ENCODE measurements at regions not wholly inside any gene's neighbourhood (a gene's known extent, or its start where the extent isn't known, plus 50 kb on each side); places are given as distances from the start of the nearest gene placed in this dataset.
"Not testable (repeated sequence)": the region's sequence is repeated elsewhere in the genome, so short reads cannot be mapped to it uniquely, and the experiment has no call there.

DNA sequence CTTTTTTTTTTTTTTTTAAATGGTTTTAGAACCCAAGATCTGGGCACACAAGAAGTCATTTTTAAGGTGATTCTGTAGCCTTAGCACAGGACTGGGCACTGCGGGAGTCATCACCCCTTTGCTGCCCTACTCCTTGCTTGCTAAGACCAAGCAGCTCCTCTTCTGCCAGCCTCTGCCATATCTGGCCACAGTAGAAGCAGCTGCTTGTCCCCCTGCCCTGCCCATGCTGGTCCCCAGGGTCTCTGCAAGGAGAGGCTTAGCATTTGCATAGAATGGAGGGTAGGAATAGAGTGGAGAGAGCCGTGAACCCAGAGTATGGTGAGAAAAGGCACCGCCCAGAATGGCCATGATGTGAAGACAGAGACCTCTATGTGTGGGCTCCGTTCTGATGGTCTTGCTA is 109.3 kb downstream of the ADRA2C start:
- no peak for TF ChIP-seq YY1 (IDR thresholded peaks at IDR 0.05; ENCODE audit: insufficient read depth, insufficient read length)
- no peak for TF ChIP-seq SUZ12 (IDR thresholded peaks at IDR 0.05; ENCODE audit: extremely low read depth, insufficient read depth, insufficient read length)
- TF ChIP-seq ZNF274 (IDR thresholded peaks at IDR 0.05; ENCODE audit: low read depth, low read length): no peak
- DNase-seq (ENCODE audit: low read depth, low spot score): no peak
- Histone ChIP-seq H3K9me3 (ENCODE audit: insufficient read depth, low read length) (peaks cover 29% of the 10 kb centered on the region; the same call in 1 of the 2 replicates), H3K27me3 (ENCODE audit: insufficient read depth, insufficient read length) (peaks cover 53% of the 10 kb centered on the region), H3K4me1 (ENCODE audit: insufficient read depth, insufficient read length) (peaks cover 23% of the 10 kb centered on the region), H3K36me3 (ENCODE audit: insufficient read depth, insufficient read length, low read length) (no peaks in the 10 kb centered on the region), H3K9ac (ENCODE audit: insufficient read length, low read depth) (no peak overlapping the region), H3K4me3 (ENCODE audit: insufficient read length, low read depth) (no peak overlapping the region)

- H3K9me3 ChIP-seq (ENCODE audit: insufficient read depth, low read length): peaks cover 29% of the 10 kb centered on the region; the same call in 1 of the 2 replicates
- H3K4me3 ChIP-seq (ENCODE audit: insufficient read length, low read depth); H3K9ac ChIP-seq (ENCODE audit: insufficient read length, low read depth); H3K36me3 ChIP-seq (ENCODE audit: insufficient read depth, insufficient read length, low read length); DNase-seq (ENCODE audit: low read depth, low spot score): not testable (repeated sequence)
- peaks cover 45% of the 10 kb centered on the region for H3K27me3 ChIP-seq (ENCODE audit: insufficient read depth, insufficient read length)
- H3K4me1 ChIP-seq (ENCODE audit: insufficient read depth, insufficient read length): peaks cover 20% of the 10 kb centered on the region
Observed at GRCh38 chr4:3876057-3876845, 110.1 kb downstream of the ADRA2C start.

GRCh38 chr4:3877236-3877635 is 111.1 kb downstream of the ADRA2C start:
- TF ChIP-seq SUZ12 (IDR thresholded peaks at IDR 0.05; ENCODE audit: extremely low read depth, insufficient read depth, insufficient read length): no peak
- no peak for TF ChIP-seq ZNF274 (IDR thresholded peaks at IDR 0.05; ENCODE audit: low read depth, low read length)
- no peak for TF ChIP-seq YY1 (IDR thresholded peaks at IDR 0.05; ENCODE audit: insufficient read depth, insufficient read length)
- H3K27me3 ChIP-seq (ENCODE audit: insufficient read depth, insufficient read length): peaks cover 36% of the 10 kb centered on the region
- peaks cover 15% of the 10 kb centered on the region for H3K4me1 ChIP-seq (ENCODE audit: insufficient read depth, insufficient read length)
- no peaks in the 10 kb centered on the region for H3K36me3 ChIP-seq (ENCODE audit: insufficient read depth, insufficient read length, low read length)
- peaks cover 29% of the 10 kb centered on the region; the same call in 1 of the 2 replicates for H3K9me3 ChIP-seq (ENCODE audit: insufficient read depth, low read length)
- DNase-seq (ENCODE audit: low read depth, low spot score): no peak
- H3K4me3 ChIP-seq (ENCODE audit: insufficient read length, low read depth): no peak overlapping the region
- H3K9ac ChIP-seq (ENCODE audit: insufficient read length, low read depth): no peak overlapping the region

GRCh38 chr4:3877868-3878267 is 111.7 kb downstream of the ADRA2C start:
- H3K9me3 ChIP-seq (ENCODE audit: insufficient read depth, low read length): peaks cover 29% of the 10 kb centered on the region; the same call in 1 of the 2 replicates
- H3K36me3 ChIP-seq (ENCODE audit: insufficient read depth, insufficient read length, low read length): no peaks in the 10 kb centered on the region
- DNase-seq (ENCODE audit: low read depth, low spot score): no peak
- H3K4me1 ChIP-seq (ENCODE audit: insufficient read depth, insufficient read length): peaks cover 11% of the 10 kb centered on the region
- no peak overlapping the region for H3K4me3 ChIP-seq (ENCODE audit: insufficient read length, low read depth)
- H3K9ac ChIP-seq (ENCODE audit: insufficient read length, low read depth): no peak overlapping the region
- peaks cover 30% of the 10 kb centered on the region for H3K27me3 ChIP-seq (ENCODE audit: insufficient read depth, insufficient read length)
- no peak for TF ChIP-seq ZNF274 (IDR thresholded peaks at IDR 0.05; ENCODE audit: low read depth, low read length)
- TF ChIP-seq YY1 (IDR thresholded peaks at IDR 0.05; ENCODE audit: insufficient read depth, insufficient read length): no peak
- TF ChIP-seq SUZ12 (IDR thresholded peaks at IDR 0.05; ENCODE audit: extremely low read depth, insufficient read depth, insufficient read length): no peak

GRCh38 chr4:3878678-3879077 is 112.5 kb downstream of the ADRA2C start:
- TF ChIP-seq YY1 (IDR thresholded peaks at IDR 0.05; ENCODE audit: insufficient read depth, insufficient read length) (no peak), SUZ12 (IDR thresholded peaks at IDR 0.05; ENCODE audit: extremely low read depth, insufficient read depth, insufficient read length) (no peak), ZNF274 (IDR thresholded peaks at IDR 0.05; ENCODE audit: low read depth, low read length) (no peak)
- H3K27me3 ChIP-seq (ENCODE audit: insufficient read depth, insufficient read length): peaks cover 23% of the 10 kb centered on the region
- H3K36me3 ChIP-seq (ENCODE audit: insufficient read depth, insufficient read length, low read length): no peaks in the 10 kb centered on the region
- H3K4me1 ChIP-seq (ENCODE audit: insufficient read depth, insufficient read length): peaks cover 6% of the 10 kb centered on the region
- DNase-seq (ENCODE audit: low read depth, low spot score): no peak
- H3K4me3 ChIP-seq (ENCODE audit: insufficient read length, low read depth): no peak overlapping the region
- peaks cover 29% of the 10 kb centered on the region; the same call in 1 of the 2 replicates for H3K9me3 ChIP-seq (ENCODE audit: insufficient read depth, low read length)
- H3K9ac ChIP-seq (ENCODE audit: insufficient read length, low read depth): no peak overlapping the region

- Histone ChIP-seq H3K4me1 (ENCODE audit: insufficient read depth, insufficient read length) (peaks cover 6% of the 10 kb centered on the region), H3K9me3 (ENCODE audit: insufficient read depth, low read length) (peaks cover 29% of the 10 kb centered on the region; the same call in 1 of the 2 replicates), H3K36me3 (ENCODE audit: insufficient read depth, insufficient read length, low read length) (no peaks in the 10 kb centered on the region), H3K9ac (ENCODE audit: insufficient read length, low read depth) (peak overlapping the region; percentile 51), H3K4me3 (ENCODE audit: insufficient read length, low read depth) (peak overlapping the region; percentile 8), H3K27me3 (ENCODE audit: insufficient read depth, insufficient read length) (peaks cover 19% of the 10 kb centered on the region)
- DNase-seq (ENCODE audit: low read depth, low spot score): no peak
- TF ChIP-seq SUZ12 (IDR thresholded peaks at IDR 0.05; ENCODE audit: extremely low read depth, insufficient read depth, insufficient read length) (no peak), ZNF274 (IDR thresholded peaks at IDR 0.05; ENCODE audit: low read depth, low read length) (no peak), YY1 (IDR thresholded peaks at IDR 0.05; ENCODE audit: insufficient read depth, insufficient read length) (no peak)
Observed at GRCh38 chr4:3879681-3880614, 113.8 kb downstream of the ADRA2C start.

GRCh38 chr4:3880615-3881120 is 114.5 kb downstream of the ADRA2C start:
- H3K9ac ChIP-seq (ENCODE audit: insufficient read length, low read depth): no peak overlapping the region
- H3K4me3 ChIP-seq (ENCODE audit: insufficient read length, low read depth): no peak overlapping the region
- H3K9me3 ChIP-seq (ENCODE audit: insufficient read depth, low read length): peaks cover 29% of the 10 kb centered on the region; the same call in 1 of the 2 replicates
- H3K4me1 ChIP-seq (ENCODE audit: insufficient read depth, insufficient read length): peaks cover 6% of the 10 kb centered on the region
- H3K36me3 ChIP-seq (ENCODE audit: insufficient read depth, insufficient read length, low read length): no peaks in the 10 kb centered on the region
- H3K27me3 ChIP-seq (ENCODE audit: insufficient read depth, insufficient read length): peaks cover 19% of the 10 kb centered on the region
- peak; percentile 84 for DNase-seq (ENCODE audit: low read depth, low spot score)
- TF ChIP-seq SUZ12 (IDR thresholded peaks at IDR 0.05; ENCODE audit: extremely low read depth, insufficient read depth, insufficient read length) (no peak), YY1 (IDR thresholded peaks at IDR 0.05; ENCODE audit: insufficient read depth, insufficient read length) (no peak), ZNF274 (IDR thresholded peaks at IDR 0.05; ENCODE audit: low read depth, low read length) (no peak)

DNA sequence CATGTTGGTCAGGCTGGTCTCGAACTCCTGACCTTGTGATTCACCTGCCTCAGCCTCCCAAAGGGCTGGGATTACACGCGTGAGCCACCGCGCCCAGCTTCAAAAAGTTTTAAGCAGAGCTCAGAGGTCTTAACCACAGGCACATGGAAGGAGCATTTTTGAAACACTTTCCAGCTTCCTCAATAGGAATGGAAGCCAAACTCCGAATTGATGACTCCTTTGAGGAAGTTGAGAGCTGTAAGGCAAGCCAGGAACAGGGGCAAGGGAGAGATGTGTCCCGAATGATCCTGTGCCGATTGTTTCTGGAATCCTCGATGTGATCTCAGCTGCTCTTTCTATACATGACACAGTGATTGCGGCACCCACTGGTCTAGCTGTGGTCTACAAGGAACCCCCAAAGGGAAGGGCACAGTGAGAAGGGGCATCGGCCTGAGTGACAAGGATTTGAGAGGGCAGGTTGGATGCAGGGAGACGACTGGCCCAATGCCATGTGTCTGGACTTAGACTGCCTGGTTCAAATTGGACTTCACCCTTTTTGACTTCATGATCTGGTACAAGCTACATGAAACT is 116.2 kb downstream of the ADRA2C start:
- H3K9me3 ChIP-seq (ENCODE audit: insufficient read depth, low read length): peaks cover 23% of the 10 kb centered on the region; the same call in 1 of the 2 replicates
- not testable (repeated sequence) for H3K4me3 ChIP-seq (ENCODE audit: insufficient read length, low read depth); DNase-seq (ENCODE audit: low read depth, low spot score); H3K36me3 ChIP-seq (ENCODE audit: insufficient read depth, insufficient read length, low read length); H3K4me1 ChIP-seq (ENCODE audit: insufficient read depth, insufficient read length); H3K9ac ChIP-seq (ENCODE audit: insufficient read length, low read depth)
- peaks cover 19% of the 10 kb centered on the region for H3K27me3 ChIP-seq (ENCODE audit: insufficient read depth, insufficient read length)

- not testable (repeated sequence) for H3K9ac ChIP-seq (ENCODE audit: insufficient read length, low read depth); H3K4me1 ChIP-seq (ENCODE audit: insufficient read depth, insufficient read length); H3K4me3 ChIP-seq (ENCODE audit: insufficient read length, low read depth); H3K9me3 ChIP-seq (ENCODE audit: insufficient read depth, low read length); H3K36me3 ChIP-seq (ENCODE audit: insufficient read depth, insufficient read length, low read length); DNase-seq (ENCODE audit: low read depth, low spot score)
- H3K27me3 ChIP-seq (ENCODE audit: insufficient read depth, insufficient read length): peaks cover 10% of the 10 kb centered on the region
Observed at GRCh38 chr4:3884261-3884660, 118.1 kb downstream of the ADRA2C start.

All from NT2/D1 (cell line).